ENCODE measurements at regions not wholly inside any gene's neighbourhood (a gene's known extent, or its start where the extent isn't known, plus 50 kb on each side); places are given as distances from the start of the nearest gene placed in this dataset.

DNA sequence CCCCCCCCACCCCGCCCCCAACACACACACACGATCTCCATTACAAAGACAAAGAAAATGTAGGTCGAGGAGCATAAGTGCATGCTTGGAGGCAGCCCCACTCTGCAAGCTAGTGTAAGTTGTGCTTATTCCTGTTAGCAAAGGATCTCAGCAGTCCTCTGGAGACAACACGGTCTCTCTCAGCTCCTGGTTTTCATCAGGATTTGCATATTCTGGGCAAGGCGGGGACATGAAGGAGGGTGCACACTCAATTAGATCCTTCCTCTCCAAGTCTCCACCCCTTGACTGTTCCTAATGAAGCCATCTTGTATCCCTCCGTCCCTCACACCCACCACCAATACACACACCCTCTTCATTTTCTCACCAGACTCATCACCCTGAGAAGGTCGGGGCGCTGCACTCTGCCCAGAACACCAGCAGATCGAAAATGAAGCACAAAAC is 63.8 kb downstream of the MRPL46 start:
- no peak for DNase-seq

DNA sequence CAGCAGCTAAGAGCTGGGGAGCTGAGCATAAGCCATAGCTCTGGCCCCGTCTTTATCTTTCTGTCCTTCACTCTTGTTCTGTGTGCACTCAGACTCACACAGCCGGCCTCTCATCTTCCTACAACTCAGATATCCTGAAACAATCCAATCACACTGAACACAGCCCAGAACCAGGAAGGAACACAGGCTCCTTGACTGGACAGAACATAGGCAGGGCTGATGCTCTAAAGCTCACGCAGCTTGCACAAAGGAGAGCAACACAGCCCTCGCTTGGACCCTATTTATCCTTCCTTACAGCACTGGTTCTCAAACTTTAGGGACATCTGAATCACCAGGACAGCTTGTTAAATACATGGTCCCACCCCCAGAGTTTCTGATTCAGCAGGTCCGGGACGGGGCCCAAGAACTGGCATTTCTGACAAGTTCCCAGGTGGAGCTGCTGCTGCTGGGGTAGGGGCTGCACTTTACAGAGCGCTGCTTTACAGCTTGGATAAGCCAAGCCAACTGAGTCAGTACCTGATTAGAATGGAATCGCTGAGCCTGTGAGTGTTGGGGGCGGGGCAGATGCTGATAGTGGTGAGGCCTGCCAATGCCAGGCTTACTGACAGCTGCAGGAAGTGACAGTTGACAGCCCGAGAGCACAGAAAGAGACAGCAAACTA is 65.1 kb downstream of the MRPL46 start:
- peak; percentile 44 for DNase-seq

DNA sequence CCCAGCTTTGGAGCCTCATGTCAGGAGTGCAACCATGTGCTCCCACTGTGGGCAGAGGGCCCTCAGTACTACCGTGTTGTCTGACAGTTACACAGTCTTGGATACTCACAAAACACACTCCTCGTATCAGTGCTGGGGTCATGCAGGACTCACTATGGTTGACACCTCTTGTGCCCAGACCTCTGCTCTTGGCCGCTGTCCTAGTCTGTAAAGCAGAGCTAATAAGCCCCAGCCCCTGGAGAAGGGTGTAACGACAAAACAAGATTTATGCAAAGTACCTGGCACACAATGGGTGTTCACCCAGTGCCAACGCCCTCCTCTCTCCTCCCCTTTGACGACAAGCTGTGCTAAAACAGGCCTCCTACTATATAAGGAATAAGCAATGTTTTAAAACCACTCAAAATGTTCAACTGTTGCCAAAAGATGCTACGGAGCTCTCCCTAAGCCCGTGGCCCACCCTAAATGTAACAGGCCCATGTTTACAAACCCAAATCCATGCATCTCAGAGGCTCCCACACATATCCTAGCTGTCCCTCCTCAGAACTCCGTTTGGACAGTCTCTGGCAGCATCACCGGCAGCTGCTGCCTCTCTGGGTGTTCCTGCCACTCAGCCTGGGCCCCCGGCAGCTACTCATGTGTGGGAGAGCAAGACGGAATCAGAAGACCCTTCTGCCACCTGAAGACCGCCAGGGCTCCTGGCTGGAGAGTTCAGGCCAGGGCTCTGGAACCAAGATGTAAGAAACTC is 65.8 kb downstream of the MRPL46 start:
- no peak for DNase-seq

DNA sequence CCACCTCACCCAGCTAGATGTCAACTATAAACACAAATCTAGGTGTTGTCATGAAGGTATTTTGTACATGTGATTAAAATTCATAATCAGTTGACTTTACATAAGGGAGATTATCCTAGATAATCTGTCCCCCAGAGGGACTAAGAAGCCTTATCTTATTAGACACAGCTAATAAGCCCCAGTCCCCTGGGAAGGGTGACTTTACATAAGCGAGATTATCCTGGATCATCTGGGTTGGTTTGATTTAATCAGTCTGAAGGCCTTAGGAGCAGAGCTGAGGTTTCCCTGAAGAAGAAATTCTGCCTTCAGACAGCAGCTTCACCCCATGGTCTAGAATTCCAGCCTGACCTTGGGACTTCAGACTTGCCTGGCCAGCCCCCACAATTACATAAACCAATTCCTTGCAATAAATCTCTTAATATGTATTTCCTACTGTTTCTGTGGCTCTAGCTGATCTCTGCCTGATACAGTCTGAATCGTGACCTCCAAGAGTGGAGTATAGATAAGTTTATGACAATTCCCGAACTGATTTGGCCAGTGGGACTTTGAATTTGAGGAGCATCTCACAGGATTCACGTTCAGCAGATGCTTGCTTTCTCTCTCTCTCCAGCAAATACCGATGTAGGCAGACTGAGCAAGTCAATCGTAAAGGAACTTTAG is 66.5 kb downstream of the MRPL46 start:
- DNase-seq: no peak

DNA sequence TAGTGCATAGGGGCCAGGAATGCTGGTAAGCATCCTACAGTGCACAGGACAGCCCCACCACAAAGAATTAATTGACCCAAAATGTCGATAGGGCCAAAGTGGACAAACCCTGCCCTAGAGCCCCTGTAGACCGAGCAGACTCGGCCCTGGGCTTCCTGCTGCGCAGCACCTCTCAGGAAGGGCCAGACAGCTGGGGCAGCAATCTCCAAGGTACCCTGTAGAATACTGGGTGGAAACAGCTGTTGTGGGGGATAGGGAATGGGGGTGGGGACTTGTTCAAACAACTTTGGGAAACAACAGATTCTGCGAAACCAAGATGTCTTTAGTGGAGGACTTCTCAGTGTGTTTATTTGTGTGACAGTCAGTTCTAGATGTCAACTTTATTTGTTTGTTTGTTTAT is 67.1 kb downstream of the MRPL46 start:
- no peak for DNase-seq

DNA sequence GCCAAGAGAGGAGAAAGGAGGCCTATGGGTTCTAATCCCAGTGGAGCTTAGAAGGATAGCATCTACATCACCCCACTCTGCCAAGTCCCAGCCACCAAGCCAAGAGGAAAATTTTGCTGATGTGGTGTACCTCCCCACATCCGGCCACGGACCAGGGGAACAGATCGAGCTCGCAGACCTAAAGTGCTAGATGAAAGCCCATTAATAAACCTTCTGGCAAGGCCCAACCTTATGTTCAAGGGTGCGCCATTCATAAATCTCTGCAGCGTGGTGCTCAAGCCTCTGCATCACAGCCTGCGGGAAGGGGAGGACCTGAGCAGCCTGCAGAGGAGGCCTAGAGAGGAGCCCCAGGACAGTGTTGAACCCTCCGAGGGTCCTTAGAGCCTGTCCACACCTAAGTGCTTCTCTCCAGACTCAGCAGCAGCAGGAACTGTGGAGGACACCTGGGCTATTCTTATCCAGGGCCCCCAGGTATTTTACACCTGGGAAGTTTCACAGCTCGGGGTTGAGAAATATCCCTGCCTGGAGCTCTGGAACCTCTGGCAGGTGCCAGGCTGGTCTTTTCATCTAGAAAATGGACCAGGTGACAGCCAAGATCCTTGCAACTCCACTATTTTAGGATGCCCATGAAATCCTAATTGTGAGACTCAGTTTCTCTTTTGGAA is 68.0 kb downstream of the MRPL46 start:
- DNase-seq: no peak

DNA sequence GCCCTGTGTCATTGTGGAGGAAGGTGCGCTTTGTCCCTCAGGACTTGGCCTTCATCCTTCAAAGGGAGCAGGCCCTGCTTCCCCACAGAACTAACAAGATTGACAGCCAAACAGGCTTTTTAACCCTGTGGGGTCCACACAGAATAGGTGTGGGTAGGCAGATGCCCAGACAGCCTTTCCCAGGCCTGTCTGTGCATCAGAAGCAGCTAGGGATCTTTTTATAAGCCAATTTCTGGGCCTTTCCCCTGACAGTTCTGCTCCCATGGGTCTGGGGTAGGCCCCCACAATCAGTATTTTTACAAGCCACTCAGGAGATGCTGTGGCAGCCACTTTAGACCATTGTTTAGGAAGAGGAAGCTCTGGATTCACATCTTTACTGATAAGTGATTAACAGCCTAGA is 69.2 kb downstream of the MRPL46 start:
- no peak for DNase-seq

DNA sequence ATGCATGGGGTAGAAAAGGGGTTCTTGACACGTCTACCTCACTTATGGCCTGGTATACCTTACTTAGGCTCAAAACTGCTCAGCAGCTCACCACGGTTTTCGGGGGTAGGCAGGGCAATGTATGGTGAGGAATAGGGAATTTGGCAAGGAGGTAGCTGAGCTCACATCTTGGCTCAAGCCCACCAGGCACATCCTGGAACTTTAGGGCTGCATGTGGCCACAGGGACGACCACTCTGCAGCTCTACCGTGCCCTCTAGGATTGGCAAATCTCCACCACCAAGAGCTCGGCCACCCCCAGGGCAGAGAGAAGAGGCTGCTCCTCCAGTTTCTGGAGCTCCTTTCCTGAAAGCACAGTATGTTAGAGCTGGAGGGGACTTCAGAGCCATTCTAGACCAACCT is 69.7 kb downstream of the MRPL46 start:
- DNase-seq: no peak

DNA sequence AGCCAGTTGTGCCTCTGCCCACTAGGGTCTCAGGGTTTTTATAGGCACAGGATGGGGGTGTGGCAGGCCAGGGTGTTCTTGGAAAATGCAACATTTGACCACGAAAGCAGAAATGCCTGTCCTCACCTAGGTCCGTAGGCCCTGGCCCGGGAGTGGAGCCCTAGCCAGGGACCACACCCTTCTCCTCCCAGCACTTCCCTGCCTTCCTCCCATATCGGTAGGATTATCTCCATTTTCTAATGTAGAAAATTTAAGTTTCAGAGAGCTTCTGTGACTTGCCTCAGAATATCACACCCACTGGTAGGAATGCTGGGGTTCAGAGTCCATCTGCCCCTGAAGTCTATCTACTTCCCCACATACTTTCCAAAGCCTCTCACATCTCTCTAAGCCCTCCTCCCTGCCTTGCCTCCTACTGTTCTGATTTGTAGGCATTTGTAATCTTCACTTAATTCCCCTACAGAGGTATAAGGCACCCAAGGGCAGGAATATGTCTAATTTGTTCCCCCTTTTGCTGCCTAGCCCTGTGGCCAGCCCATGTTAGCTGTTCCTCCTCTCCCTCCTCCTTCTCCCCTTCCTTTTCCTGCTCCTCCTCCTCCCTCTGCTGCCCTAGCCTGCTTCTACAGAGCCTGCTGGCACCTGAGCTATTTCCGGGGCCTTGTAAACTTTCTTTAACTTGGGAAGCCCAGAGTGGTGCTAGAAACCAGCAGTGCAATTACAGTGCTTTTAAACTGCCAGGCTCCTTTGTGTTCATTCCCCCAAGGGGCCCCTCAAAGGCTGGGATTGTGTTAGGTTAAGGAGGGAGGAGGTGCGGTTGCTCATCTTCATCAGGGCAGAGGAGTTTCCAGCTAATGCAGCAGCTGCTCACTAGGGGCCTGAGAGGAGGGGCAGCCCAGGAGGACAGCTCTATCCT is 71.1 kb downstream of the MRPL46 start:
- DNase-seq: no peak

DNA sequence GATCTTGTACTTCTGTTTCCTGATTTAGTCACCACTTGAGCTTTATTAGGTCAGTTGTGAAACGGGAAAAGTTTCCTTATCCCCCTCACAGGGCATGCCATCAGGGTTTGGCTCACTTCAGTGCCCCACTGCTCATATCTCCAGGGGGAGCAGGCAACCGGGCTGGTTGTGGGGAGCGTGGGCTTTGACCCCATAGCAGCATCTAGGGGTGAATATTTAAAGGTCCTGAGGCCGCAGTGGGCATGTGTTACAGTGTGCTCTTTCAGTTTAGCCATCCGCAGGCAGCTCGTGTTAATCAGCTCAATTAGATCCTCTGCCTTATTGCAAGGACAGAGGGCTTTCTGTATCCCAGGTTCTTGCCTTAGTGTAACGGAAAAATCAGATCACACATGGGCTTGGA is 71.9 kb downstream of the MRPL46 start:
- DNase-seq: no peak

DNA sequence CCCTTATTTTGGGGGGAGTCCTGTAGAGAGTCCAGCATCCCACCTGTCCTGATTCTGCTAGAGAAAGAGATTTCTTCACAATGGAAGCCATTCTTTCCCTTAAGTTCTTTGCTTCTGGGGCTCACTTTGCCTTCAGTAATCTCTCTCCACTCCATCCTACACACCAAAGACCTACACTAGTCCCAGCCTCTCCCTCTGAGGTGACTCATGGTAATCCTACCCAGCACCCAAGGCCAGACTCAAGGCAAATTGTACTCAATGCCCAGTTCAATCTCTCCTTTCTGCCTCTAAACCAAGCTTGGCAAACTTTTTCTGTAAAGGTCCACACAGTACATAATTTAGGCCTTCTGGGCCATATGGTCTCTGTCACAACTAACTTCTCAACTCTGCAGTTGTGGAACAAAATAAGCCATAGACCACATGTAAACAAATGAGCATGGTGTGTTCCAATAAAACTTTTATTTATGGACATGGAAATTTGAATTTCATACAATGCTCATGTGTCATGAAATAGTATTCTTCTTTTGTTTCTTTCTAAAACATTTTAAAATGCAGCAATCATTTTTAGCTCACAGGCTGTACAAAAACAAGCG is 72.5 kb downstream of the MRPL46 start:
- no peak for DNase-seq

DNA sequence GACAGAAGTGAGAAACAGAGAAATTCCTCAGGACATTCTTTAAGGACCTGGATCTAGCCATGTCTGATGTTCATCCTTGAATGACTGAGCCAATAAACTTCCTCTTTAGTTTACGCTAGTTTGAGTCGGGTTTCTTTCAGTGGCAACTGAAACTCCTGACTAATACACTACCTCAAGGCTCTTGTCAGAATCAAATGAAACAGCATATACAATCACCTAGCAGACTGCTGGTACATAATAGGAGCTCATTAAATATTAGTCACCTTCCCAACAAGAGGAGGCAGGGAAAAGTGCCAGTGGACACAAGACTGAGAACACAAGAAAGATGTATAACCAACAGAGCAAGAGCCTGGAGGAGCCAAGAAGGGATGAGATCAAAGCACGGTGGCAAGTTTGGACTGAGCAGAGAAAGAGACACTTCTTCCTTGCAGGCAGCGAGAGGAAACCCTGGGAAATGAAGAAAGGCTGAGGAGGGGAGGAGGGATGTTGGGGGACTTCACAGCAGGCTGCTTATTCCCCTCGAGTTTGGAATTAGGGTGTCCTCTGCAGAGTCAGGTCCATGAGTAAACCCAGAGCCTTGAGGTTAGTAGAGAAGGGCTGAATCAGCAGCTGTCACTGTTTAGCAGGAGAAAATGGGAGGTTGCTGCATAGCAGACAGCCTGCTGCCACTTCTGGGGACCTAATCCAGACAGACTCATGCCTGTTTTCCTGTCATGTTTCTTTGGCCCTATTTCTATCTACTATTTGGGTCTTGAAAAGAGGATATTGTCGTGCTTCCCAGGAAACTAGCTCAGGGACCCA is 73.3 kb downstream of the MRPL46 start:
- no peak for DNase-seq

DNA sequence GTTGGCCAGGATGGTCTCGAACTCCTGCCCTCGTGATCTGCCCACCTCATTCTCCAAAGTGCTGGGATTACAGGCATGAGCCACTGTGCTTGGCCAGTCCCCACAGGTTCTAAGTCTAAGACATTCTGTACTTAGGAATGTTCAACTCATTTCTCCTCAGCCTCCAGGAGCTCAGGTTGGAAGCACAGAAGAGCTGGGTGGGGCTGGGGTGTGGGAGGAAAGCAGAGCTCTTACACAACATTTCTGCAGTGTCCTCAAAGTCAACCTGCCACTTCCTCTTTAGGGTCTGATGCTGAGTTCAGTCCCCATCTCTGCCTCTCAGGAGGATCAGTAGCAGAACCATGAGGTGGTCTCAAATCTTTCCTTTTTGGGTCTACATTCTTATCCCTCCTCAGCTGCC is 75.5 kb downstream of the MRPL46 start:
- DNase-seq: no peak

DNA sequence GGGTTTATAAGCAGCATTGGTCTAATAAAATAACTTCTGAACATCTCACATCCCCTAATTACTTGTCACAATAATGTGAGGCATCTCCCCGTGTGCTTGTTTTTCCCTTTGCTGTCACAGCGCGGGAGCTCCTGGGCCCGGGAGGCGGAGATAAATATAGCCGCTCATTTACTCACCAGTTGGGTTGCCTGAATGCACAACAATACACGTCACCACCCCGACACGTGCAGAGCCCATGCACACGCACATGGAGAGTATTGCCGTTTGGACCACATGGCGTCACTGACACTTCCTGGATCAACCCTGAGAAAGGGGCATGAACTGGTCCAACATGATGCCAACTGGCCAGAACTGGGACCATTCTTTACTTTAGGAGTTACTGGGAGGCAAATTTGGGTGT is 76.2 kb downstream of the MRPL46 start:
- DNase-seq: no peak

DNA sequence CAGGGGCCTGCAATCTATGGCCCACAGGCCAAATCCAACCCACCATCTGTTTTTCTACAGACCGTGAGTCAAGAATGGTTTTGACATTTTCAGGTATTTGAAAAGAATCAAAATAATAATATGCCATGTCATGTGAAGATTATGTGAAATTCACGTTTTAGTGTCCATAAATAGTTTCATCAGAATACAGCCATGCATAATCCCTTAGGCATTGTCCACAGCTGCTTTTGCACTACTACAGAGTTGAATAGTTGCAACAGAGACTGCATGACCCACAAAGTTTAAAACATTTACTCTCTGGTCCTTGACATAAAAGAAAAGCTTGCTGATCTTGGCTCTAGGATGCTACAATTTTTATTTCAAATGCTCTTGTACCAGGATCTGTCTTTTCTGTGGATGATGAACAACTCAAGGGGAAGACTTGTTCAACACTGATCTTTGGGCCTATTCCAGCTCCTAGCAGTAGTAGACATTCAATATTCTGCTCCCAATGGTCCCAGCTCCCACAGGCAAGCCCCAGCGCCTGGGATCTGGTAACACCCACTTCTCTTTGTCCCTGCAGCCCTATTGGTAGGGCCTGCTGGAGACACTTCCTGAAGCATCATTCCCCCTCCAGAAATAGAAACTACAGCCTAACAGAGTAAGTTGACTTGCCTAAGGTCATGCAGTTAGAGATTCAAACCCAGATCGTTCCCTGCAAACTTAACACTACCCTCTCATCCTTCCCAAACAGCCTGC is 76.9 kb downstream of the MRPL46 start:
- no peak for DNase-seq

DNA sequence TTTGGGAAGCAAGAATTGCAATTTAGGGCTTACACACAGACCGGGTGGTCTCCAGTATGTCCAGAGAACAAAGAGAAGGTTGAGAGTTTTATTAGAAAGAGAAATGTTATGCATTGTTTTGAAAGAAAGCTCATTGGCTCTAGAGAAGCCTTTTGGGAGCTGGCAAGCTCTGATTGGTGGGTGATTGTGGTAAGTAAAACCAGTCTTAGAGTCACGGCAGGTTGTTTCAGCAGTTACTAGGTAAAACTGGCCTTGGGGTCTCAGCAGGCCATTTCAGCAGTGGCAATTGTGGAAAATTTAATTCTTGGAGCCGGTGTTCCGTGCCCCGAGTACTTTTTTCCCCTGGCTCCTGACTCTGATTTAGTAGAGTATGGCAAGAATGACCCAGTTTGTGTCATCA is 78.1 kb downstream of the MRPL46 start:
- DNase-seq: no peak

DNA sequence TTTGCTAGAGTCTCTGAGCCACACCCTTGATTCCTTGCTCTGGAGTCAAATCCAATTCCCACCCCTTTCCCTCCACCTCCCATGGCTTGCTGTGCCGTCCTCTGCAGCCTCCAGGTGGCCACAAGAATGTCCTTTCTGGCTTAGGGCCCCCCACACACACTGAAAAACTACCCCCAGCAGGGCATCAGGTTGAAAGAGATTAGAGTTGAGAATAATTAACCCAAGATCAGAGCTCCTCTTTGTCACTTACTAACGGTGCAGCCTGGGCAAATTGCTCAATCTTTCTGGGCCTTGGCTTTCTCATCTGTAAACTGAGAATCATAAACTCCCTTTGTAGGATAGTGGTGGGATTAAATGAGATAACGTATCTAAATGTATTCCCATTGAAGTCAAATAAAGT is 78.5 kb downstream of the MRPL46 start:
- no peak for DNase-seq

DNA sequence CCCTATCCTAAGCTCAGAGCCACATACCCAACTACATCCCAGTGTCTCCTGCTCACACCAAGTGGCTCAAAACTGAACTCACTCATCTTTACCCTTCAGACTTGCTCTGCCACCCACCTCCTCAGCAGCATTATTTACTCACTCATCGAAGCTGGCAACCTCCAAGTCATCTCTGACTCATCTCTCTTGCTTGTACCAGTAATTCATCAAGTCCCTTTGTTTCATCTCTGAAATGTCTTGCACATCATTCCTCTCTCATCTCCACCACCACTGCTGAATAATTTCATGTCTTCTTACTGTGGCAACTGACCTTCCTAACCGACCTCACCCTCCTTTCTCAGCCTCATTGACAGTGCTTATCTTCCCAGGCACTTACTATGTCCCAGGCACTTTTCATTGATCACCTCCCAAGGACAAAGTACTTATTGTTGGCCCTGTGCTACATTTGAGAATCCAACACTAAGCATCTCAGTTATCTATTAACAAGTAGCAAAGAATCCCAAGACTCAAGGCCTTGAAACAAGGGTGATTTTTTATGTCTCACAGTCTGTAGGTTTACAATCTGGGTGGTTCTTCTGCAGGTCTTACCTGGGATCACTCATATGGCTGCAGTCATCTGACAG is 82.0 kb downstream of the MRPL46 start:
- DNase-seq: peak; percentile 34

DNA sequence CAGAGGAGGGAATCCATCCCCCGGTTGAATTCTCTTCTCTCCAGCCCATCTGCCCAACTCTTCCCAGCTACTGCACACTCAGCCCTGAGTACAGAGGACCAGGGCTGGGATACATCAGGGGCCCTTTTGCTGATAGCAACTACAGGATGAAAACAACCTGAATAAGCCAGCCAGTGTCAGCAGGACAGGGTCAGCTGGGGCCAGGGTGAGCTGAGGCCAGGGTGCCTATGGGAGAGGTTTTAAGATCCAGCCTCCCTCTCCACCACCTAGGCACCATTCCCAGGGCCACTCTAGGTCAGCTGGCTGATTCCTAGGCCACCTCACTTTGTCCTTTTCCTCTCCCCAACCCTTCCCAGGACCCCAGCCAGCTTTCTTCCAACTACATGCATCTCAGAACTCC is 83.8 kb downstream of the MRPL46 start:
- DNase-seq: no peak

DNA sequence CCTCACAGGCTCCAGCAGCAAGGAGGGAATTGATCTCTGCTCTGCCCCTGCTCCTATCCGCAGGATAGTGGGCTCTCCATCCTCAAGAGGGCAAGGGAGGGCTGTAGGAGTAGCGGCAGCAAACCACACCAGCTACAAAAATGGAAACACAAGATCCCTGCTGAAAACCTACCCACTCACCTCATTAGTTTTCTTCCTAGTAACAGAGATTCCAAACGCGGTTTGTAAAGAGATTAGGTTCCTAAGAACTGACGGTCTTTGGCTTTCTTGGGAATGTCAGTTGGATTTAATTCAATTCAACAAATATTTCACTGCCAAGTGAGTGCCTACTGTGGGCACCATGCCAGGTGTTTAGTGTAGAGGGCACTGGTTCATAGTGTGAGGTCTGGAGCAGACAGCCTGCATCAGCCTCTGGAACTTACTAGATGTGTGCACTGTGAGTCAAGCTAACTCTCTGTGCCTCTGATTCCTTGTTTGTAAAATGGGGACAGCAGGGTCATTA is 84.7 kb downstream of the MRPL46 start:
- no peak for DNase-seq
